GM18951 (cell line): ENCODE measurements at regions not wholly inside any gene's neighbourhood (a gene's known extent, or its start where the extent isn't known, plus 50 kb on each side); places are given as distances from the start of the nearest gene placed in this dataset.

ENCODE experiments used
- POLR2A ChIP-seq: IDR thresholded peaks from 4 replicates; pipeline ENCODE4 v1.6.1; 2011; ENCODE audit warnings: mild to moderate bottlenecking; ENCODE audit not compliant: insufficient read length, insufficient read depth; ENCODE audit errors: extremely low read depth
- in situ Hi-C: fragments of 300-500 bp; cut with MboI; formaldehyde crosslinking; loops from one replicate; pipeline ENCODE4 v1.12.0; 2022; ENCODE audit warnings: low sequenced_read_pairs, mixed read lengths, inconsistent platforms; ENCODE audit not compliant: unreplicated experiment

DNA sequence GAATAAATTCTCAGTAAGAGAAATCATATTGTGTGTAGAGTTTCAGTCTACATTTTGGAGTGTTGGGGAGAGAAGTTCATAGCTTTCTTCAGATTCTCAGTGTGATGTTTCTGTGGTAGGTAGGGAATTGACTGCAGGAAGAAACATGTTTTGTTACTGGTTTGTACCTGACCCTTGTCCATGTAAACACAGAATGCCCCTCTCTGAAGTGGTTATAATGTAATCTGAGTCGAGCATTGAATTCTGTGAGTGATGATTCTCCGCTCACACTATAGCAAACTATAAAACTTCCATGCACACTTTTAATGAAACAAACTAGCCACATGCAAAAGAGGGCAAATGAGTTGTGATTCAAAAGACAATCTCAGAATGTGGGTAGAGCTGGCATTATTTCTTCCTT lies 433.2 kb downstream of the USP25 start:
- no peak for TF ChIP-seq POLR2A

DNA sequence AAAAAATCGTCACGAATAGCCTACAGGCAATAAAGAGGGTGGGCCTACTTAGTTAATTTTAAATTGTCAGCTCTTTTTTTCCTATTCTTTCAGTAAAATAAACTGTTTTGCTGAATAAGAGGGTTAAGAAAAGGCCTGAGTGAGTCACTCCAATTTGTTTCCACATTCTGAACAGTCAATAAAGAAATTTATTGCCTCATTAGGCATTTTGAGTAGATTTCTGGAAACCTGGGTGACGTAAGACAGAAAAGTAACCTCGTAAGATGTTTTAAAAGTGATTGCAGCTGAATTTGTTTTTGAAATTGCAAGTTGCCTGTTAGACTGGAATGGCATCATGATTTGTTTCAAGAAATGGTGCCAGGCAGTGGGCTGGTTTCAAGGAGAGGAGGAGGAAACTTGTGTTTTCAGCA lies 439.3 kb downstream of the USP25 start:
- in situ Hi-C loops, result no loop called here
- no peak for TF ChIP-seq POLR2A

More for the DNA sequence above, 433.2 kb downstream of the USP25 start:
- in situ Hi-C loops, result no loop called here

DNA sequence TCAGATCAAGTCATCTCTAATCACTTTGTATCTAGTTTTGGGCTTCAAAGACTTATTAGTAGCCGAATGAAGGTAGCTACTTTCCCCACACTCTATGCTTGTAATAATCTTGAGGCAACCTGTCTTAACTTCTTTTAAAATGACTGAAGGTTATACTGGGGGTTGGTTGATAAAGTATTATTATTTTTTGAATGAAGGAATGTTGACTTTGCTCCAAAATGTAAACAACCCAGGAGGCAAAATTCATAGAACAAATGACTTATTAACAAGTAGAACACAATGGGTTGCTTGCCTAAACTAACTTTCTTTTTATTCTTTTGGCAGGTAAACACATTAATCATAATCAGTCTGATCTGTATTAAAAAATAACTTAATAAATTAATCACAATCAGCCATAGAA lies 440.0 kb downstream of the USP25 start:
- in situ Hi-C loops, result no loop called here
- no peak for TF ChIP-seq POLR2A

DNA sequence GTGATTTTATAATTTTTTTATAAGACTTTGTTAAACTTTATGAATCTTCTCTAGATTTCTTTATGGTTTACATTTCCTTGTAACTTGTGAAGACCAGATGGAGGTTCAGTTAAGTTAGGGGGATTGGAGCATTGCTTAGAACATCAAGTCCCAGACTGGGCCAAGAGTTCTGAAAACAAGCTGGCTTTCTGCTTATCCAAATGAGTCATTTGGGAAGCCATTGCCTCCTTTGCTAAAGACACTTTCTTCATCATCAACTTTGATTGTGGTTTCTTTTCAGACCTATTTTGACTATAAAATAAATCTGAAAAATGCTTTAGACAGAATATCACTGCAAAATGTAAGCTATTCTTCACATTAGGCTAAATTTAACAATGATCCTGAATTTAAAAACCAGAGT lies 446.8 kb downstream of the USP25 start:
- no peak for TF ChIP-seq POLR2A
- in situ Hi-C loops, result no loop called here

DNA sequence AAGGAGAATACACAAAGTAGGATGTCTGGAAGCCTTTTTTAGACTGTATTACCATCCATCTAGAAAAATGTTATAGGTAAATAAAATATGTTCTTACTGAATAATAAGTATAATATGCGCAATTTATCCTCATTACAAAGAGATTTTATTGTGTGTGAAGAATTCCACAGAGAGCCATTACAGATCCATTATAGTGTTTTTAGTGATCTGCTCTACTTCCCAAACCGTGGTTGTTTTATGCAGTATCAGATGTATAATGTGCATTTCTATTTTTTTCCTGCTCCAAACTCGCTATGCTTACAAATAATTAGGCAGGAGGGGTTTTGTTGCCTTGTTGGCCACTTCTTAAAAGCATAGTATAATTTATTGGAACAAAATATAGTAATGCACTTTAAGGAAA lies 447.8 kb downstream of the USP25 start:
- TF ChIP-seq POLR2A, result no peak
- in situ Hi-C loops, result no loop called here

DNA sequence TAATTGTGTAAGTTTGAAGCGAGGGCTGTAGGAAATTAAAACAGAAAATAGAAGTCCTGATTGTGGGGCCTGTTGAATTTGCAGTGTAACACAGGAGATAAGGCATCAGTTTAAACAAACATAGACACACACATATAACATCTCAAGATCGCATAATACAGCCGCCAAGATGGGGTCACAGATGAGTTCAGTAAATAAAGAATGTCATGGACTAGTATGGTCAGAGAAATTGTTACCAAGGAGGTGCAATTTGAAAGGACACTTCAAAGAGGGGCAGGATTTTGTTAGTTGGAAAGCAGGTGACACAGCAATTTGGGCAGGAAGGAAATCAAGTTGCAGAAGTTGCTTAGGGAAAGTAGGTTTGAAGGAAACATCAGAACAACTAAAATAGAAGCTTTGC lies 450.0 kb downstream of the USP25 start:
- in situ Hi-C loops, result no loop called here
- TF ChIP-seq POLR2A, result no peak

DNA sequence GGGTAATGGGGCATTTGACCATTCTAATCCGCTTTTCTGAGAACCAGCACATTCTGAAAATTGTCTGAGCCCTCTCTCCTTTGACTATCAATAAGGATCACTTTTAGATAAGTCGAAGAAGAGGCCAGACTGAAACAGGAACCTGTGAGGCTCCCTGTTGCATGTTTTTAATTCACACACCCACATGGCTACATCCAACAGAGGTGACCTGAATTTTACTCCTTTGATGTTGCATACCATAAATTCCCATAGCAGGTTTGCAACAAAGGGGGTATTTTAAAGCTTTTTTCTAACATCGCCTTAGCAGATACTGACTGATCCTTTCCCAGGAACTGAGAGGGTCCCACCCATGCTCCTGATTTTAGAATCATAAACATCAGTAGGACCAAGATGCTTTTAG lies 450.8 kb downstream of the USP25 start:
- no peak for TF ChIP-seq POLR2A
- in situ Hi-C loops, result no loop called here

DNA sequence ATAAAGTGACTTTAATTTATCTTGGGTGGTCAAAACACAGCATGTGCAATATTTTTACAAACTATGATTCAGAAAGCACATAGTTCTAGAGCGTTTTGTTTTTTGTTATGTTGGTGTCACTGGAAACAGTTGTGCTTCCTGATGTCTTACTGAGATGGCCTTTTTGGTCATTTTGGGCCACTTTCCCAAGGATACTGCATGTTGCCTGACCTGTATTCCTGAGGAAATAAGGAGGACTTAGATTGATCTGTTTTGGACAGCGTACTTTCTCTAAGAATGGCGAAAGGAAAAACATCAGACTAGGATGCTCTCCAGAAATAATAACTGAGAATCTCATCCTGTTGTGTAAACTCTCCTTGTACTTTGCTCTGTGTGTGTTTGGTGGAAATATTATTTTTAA lies 451.2 kb downstream of the USP25 start:
- no peak for TF ChIP-seq POLR2A
- in situ Hi-C loops, result no loop called here

DNA sequence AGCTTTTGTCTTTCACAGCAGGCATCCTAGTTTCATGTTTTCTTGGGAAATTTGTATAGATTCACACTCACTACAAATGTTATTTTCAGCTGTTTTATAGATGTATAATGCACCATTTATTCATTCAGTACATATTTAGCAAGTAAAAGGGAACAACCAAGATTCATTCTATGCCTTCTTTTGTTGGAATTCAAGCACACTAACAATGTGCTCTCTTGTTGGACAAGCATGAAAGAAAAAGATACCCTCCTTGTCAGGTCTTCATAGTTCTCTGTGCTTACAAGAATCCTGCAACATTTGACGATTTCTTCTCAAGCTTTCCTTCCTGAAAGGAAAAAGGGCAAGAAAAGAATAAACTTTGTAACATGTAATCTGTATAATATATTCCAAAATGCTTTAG lies 456.0 kb downstream of the USP25 start:
- in situ Hi-C loops, result no loop called here
- no peak for TF ChIP-seq POLR2A

DNA sequence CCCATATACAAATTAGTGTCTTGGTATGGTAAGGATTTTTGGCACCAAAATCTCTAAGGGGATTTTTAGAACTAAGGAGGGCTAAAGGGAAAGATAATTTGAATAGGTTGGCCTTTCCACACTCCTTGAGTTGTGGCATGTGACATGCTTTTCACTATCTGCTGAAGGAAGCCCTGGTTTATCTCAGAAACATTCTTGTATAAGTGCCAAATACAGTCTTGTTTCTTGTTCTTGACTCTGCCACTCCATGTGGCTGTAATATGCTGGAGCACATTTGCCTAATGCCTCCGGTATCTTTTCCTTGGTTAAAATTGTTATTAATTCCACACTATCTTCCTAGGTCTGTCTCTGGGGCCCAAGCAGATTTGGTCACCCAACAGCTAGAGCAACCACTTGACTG lies 457.0 kb downstream of the USP25 start:
- in situ Hi-C loops, result no loop called here
- no peak for TF ChIP-seq POLR2A

DNA sequence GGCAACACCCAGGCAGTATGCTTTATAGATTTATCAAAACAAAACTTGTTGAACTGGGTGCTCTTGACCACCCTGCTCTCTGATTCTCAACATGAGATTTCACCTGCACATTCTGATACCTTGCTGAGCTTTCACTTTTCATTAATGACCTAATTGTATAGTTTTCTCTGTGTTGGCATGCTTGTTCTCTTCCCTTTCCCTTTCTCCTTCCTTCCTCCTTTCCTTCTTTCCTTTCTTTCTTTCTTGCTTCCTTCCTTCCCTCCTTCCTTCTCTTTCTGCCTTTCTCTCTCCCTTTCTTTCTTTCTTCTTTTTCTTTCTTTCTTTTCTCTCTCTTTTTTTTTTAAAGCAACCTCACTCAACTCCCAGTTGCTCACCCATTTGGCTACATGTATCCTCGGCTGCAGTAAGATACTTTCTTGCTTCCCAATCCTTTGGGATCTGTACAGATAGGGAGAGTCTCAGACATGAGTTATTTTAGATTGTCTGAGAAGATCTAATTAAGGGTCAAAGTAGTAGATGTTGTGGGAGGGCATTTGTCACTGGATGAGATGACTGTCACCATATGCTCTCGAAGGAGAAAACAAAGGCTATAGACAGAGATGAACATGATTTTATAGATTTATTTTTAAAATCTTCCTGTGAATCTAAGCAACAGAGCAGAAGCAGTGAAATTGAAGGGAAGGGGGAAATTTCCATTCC lies 458.0 kb downstream of the USP25 start:
- no peak for TF ChIP-seq POLR2A
- in situ Hi-C loops, result no loop called here

DNA sequence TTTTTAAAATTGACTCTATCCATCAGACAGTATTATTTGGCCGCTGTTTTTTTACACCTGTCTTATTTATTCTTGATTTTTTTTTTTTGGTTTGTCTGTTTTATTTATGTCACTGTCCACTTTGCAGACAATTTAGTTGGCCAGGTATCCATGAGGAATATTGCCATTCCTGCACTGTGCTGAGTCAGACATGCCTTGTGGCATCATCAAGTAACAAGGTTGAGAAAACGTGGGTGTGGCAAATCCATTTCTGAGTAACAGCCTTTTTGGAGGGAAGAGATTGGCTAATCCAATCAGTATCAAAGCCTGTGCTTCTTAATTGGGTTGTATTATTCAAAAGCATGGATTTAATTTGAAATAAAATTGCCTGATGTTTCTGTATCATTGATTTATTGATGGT lies 463.1 kb downstream of the USP25 start:
- TF ChIP-seq POLR2A, result no peak

DNA sequence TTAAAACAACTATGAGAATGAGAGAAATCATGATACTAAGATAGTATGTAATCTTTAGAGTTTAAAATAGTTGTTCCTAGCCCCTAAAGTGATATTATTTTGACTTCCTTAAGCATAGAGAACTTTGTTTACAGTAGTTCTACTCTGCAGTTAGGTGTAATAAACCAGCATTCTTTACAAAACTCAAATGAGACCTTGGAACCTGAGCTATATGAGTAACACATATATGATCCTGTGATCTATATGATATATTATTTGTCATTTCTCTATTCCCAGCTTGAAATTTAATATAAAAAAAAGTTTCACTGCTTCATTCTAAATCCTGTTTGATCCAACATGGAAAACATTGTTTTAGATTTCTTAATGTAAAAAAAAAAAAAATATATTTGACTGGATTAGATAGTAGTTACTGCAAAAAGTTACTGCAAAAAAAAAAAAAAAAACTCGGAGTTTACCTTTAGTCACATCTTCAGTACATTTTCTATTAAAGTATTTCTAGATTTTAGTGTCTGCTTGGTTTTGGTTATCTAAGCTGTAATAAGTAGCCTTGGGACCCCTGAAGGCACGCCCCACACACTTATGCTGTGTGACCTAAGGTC lies 463.8 kb downstream of the USP25 start:
- TF ChIP-seq POLR2A, result no peak
- in situ Hi-C loops, result no loop called here

More for the DNA sequence above, 463.1 kb downstream of the USP25 start:
- in situ Hi-C loops, result no loop called here

DNA sequence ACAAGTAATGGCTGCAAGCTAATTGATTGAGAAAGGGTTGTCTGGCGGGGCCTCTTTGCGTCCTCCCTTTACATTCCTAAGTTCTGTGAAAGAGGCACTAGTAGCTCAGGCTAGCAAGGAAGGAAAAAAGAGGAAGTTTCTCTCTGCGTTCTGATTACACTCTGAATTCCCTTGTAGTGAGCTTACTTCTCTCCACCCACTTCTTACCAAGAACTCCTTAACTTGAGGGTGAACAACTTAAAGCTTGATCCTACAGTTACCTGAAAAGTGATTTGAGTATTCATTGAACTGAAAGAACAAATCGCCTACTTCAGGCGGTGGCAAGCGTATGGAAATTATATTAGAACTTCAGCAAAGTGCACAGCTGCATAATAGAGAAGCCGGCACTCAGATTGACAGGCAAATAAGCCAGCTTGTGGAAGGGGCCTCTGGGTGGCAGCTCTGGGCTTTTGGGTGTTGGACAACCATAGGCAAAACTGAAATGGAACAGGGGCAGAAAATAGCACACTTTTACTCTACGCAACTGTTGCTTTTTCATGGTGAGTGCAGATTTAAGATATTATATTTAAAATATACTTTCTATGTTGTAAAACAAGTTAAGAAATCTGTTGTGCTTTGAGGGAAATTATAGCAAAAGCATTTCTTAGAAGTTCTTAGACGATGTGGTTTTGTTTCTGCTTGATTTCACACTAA lies 464.5 kb downstream of the USP25 start:
- TF ChIP-seq POLR2A, result no peak
- in situ Hi-C loops, result no loop called here
